Fibroblast of skin of abdomen (primary cell): ENCODE measurements at regions not wholly inside any gene's neighbourhood (a gene's known extent, or its start where the extent isn't known, plus 50 kb on each side); places are given as distances from the start of the nearest gene placed in this dataset.
A peak's percentile ranks its signal among the peaks of the same experiment; 100 is the strongest.

Experiments used
- DNase-seq: peaks from one replicate; pipeline ENCODE4 v3.0.0-alpha.2; 2013

DNA sequence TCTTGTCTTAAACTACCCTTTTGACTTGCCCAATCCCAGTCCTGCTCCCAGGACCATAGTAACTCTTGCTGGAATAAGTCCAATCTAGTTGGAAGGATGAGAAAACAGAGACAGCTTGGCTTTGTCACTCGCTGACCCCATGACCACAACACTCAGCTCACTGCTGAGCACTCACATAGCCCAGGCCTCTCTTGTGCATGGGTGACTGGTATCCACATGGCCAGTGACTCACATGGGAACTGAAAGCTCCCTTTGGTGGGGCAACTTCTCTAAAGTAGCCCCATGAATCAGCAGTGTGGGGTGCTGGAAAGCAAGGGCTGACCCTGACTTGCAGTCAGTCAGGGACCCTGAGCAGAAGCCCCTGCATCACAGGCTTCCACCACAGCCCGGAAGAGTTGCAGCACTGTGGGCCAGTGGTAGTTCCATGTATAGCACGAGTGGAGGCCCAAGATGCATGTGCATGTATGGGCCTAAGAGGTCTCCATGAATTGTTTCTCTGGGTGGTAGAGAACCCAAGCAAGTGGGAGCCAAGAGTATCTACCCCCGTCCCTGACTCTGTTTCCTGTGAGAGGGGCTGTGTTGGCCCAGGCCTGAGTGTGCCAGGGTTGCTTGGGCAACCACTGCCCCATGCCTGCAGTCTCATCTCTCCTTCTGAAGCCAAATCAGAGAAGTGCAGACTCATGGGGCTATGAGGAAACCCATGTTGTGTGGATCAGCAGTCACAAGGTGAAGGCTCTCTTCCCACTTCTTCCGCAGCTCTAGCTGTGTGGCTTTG is 62.1 kb upstream of the XCR1 start:
- DNase-seq, result peak; percentile 43

DNA sequence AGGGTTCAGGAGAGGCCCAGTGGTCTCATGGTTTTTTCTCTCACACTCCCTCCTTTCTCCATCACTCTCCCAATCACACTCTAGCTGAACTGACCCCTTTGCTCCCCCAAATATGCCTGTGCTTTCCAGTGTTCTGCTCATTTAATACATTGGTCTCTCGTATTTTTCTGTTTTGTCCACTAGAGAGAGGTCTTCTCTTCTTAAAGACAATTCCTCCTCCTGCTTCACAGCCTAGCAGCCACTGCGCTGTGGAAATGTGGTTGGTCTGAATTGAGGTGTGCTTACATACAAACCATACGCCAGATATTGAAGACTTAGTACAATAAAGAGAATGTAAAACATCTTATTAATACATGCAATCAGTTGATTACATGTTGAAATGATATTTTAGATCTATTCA is 60.6 kb upstream of the XCR1 start:
- peak; percentile 31 for DNase-seq

DNA sequence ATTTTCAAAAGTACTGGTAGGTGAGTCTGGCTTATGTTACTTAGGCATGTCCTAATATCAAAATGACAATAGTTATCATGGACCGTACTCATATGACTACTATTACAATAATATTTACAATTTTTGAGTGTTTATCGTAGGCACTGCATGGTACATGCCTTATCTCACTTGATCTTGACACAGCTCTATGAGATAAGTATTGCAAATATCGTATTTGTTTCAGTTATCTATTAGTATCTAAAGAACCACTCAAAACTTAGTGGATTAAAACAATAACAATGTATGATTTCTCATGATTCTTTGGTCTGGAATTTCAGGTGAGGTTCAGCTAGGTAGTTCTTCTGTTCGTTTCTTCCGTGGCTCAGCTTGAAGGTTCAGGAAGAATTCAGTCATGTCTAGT is 59.7 kb upstream of the XCR1 start:
- no peak for DNase-seq

DNA sequence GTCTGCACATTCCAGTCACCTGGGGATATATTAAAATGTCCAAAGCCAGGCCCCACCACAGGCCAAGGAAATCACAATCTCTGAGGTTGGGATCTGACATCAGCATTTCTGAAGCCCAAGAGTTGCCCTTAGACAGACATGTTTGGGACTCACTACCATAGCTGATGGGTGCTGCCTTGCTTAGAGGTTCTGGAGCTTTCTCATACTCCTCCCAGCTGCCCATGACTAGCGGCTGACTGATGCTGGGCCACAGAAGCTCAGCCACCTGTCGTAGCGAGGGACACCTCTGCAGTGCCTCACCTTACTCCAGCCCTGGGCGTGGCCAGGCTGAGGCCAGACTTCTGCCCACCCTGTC is 58.8 kb upstream of the XCR1 start:
- DNase-seq, result no peak

DNA sequence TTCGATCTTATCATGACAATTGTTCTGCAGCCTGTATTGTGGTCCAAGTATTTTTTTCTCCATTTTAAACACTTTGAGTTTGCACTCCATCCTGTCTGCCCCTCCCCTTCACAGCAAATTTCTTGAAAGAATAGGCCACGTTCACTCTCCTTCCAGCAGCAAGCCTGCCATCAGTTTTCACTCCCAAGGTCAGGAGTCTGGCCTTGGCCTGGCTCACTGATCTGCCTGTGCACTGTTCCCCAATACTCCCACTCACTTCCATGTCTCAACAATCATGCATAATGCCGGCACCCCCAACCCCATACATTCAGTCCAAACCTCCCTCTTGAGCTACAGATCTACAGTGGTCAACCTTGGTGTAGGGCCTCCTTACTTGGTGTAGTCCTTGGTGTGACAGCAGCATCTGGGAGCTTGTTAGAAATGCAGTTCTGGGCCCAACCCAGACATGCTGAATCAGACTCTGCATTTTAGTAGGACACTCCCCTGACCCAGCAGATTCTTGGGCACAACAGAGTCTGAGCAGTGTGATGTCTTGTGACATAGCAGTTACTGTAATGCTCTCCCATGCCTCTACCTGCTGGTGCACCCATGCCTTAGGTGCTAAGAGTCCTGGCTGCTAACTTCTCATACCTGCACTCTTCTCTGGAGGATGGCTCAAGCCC is 58.3 kb upstream of the XCR1 start:
- no peak for DNase-seq

DNA sequence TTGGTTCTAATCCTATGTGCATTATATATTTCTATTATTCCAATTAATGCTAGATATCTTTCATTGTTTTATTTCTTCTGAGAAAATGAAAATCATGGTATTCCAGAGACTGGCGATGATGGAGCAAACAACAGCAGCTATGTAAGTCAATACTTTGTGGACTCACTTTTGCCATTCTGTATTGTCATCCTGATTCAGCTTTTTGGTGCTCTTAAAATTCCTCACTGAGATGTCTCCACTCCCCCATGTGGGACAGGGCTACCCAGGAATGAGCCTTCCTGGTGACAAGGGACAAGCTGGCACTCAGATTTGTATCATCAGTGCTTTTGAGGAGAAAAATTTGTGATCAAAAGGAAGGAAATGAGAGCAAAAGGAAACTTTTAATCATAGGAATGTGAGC is 56.7 kb upstream of the XCR1 start:
- DNase-seq, result no peak

DNA sequence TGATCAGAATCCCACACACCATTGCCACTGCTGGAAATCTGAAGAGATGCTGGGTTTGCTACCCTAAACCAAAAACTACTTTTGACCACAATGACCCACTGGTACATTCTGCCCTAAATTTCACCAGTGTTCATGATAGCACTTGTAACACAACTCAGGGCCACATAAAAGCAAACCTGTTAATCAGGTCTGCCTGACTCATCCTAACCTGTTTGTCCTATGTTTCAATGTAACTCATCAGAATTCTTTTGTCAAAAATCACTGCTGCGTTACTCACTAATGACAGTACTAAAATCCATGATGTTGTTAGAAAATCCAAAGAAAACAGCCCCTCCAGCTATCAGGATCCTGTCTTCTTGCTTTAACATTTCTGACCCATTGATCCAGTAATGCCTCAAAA is 55.6 kb upstream of the XCR1 start:
- DNase-seq, result no peak

DNA sequence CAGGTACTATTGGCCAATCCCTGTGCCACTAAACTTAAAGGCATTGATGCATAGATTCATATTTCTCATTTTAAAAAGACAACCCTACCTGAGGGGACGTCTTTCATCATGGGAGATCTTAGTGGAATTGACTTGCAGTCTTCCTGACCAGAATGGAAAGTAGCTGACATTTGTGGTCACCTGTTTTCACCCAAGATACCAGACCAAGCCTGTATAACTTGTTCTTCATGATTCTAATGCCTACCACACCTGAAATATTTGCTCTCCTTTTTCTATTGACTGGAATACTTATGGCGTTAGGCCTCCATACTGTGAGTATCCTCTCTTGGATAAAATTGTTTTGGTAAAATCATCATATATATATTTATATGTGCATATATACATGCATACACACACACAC is 54.7 kb upstream of the XCR1 start:
- no peak for DNase-seq

DNA sequence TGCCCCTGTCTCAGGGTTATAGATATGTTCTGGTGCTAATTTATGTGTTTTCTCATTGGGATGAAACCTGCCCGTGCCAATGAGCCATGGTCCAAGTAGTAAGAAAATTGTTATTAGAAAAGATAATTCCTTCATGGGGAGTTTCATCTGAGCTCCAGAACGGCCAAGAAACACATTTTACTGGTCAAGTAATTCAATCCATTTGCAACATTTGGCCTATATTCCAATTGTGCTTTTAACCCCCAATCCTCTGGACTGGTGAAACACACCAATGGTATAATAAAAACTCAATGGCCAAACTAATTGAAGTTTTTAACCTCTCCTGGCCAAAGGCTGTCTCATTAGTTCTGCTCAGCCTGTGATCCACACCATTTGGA is 53.7 kb upstream of the XCR1 start:
- no peak for DNase-seq

DNA sequence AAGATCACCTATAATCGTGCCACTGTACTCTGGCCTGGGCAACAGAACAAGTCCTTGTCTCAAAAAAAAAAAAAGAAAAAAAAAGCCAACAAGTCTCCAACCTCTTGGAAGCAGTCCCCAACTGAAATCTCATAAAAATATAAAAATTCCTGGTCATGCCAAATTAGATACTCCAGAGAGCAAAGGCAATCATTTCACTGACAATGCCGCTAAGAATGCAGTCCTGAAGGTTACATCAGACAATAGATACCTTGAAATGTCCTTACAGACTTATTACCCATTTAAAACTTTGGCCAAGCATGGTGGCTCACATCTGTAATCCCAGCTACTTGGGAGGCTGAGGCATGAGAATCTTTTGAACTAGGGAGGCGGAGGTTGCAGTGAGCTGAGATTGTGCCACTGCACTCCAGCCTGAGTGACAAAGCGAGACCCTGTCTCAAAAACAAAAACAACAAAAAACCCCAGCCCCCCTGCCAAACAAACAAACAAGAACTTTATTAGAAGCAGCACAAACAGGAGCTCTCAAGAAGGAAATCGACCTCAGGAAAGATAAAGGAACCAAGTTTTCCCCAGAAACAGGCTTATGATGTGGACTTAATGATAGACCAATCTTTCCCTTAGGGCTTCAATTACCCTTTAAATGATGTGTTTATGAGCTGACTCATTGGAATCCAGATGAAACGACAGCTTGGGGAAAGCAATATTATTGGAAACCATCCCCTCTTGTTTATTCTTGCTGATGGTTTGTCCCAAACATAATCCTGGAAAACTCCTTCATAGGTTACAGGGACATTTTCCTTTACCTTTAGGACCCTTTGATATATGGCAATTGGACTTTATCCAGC is 53.1 kb upstream of the XCR1 start:
- DNase-seq, result no peak

DNA sequence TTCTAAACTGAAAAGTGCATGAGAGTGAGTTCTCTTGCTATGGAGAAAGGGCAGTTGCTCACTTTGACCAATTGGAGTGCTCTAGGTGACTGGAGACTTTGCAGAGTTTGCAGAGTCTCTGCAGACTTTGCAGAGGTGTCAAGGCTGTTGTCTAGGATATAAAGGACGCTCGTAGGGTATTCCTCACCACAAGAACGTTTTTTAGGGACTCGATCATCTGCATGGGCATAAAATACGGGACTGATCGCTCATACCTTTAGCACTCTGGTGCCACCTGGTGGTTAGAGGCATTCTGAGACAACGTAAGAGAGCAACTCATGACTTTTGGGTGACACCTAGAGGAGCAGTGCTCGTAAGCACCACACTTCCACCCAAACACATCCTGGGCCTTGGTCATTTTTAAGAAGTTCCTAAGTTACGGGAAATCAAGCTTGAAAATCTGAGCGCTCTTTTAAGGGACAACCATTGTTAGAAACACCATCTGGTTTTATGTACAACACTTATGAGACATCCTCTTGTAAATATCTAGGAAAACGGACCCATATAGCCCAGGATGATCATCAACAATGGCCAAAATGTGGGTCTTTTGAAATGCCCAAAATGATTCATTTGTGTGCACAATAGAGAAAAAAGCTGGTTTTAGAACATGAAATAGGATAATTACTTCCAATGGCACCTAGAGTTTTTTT is 51.6 kb upstream of the XCR1 start:
- peak; percentile 90 for DNase-seq
